Stimulated activated CD8-positive, alpha-beta memory T cell treated with anti-CD3 and anti-CD28 coated beads, Interleukin-7, amount 100 ng/mL, for 48 hours (primary cell): ENCODE measurements at regions not wholly inside any gene's neighbourhood (a gene's known extent, or its start where the extent isn't known, plus 50 kb on each side); places are given as distances from the start of the nearest gene placed in this dataset.

Source experiments
- DNase-seq, 2 donors: peaks; one replicate each; pipeline ENCODE4 v3.0.0-alpha.2; 2020; ENCODE audit warnings: low read depth in 1 of 2; ENCODE audit errors: extremely low read depth in 1 of 2

DNA sequence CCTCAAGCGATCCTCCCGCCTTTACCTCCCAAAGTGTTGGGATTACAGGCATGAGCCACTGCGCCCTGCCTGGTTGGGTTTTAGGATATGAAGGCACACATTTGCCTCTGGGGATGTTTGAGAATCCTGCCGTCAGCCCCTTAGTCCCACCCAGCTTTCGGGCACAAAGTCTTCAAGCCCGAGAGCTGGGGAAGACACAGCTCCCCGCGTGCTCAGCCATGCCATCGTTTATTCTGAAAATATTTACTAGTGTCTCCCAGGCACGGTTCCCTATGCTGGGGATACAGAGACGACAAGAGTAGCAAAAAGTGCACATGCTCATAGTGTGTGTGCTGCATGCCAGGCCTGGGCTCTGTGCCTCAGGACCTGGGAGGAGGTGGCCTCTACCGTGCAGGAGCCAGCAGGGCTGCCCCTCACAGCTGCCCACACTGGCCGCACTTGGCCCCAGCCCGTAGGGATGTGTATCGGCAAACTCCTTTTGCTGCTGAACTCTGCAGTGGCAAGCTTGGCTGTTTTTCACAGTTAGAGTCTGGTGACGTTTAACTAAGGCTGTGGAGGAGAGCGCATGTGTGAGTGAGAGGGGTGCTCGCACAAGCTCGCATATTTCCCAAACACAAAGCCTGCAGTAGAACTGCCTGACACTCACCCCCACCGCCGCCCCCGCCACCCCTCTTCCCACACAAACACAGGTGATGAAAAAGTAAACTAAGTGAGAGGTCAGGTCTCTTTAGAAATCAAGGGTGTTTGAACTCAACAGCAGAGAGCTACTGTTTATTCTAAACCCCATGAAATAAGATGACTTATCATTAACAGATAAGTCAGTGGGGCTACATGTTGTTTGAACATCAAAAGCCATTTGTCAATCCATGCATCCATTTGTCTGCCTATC is 266.4 kb downstream of the MRTFB start:
- DNase-seq, result no peak

DNA sequence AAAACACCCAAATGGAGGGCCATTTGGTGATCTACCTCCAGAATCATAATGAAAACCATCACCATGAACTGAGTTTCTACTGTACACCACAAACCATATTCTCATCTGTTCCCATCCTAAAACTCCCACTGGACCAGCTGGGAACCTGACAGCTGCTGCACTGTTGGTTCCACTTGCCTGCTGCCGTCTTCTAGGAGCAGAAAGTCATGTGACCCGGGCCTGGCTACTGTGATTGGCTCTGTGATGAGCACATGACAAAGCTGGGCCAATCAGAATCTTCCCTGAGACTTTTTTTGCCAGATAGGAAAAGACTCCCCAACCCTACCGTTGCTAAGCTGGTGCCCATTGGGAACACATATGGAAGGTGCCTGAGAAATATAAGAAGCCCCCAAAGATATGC is 264.2 kb downstream of the MRTFB start:
- no peak for DNase-seq

DNA sequence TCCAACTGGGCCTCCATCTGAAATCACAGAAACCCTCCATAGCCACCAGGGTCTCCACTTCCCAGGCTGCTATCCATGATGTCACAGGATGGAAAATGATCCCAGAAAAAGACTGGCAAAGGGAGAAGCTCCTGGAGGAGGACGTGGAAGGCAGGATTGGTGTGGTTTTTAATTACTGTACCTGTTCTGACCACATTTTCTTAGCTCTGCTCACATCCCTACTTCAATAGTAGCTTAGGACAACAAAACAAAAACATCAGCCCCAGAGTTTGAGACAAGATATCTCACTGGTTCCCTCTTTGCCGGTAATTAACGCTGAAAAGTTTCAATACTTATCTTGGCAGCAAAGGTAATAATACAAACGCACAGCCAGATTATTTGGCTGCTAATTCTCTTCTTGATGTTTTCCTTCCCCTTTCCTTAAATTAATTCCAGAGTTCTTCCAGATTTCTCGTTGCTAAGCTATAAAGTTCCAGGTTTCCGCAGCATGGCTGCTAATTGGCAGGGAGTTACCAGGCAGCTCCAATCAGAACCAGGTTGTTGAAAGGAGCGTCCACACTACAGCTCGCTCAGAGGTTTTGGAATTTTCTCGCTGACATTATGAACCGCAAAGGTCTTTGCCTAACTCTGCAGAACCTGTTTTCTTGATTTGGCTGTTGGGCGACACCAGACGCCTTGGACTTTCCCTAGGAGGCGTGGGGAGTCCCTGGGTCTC is 263.4 kb downstream of the MRTFB start:
- DNase-seq, result no peak

DNA sequence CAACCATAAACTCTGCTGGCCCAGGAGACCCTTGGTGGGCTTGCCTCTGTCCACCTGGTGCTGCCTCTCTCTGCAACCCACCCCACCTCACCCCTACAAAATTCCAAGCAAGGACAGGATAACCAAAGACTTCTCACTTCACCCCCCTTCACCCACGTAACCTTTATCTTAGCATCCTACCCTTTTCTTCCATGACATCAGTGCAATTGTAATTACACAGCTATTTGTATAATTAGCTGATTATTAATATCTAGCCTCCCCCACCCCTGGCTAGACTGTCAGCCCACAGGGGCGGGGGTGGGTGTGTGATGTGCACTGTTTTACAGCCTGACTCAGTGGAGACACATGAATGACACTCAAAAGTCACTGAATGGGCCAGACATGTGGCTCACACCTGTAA is 262.2 kb downstream of the MRTFB start:
- no peak for DNase-seq

DNA sequence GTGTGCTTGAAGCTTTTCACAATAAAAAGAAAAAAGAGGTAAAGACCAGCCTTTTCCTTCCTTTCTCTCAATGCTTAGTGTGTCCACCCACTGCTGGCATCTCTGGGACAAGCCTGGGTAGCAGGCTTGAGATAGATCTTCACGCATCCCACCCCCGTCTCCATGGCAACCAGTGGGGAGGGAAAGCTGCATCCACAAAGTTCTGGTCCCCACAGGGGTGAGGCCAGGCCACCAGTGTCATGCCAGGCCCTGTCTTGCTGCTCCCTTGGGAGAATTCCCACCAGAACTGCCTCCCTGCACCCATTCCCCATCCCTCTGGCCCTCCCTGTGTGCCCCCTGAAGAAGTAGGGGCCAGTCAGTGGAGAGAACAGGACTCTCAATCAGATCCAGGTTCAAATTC is 259.9 kb downstream of the MRTFB start:
- DNase-seq, result no peak

DNA sequence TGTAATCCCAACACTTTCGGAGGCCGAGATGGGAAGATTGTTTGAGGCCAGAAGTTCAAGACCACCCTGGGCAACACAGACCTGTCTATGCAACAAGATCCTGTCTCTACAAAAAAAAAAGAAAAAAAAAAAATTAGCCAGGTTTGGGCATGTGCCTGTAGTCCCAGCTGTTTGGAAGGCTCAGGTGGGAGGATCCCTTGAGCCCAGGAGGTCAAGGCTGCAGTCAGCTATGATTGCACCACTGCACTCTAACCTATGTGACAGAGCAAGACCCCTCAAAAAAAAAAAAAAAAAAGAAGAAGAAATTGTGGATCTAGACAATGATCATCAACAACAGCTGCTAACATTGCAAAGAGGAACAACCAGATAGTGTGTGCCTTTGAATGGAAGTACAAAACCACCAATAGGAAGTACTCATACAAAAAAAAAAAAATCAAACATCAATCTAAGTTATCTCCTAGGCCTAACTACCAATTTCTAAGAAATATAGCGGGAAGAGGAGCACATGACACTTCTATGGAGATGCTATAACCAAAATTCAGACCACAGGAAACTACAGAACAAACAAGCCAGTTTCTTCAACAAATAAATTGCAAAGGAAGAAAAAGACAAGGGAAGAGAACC is 258.7 kb downstream of the MRTFB start:
- DNase-seq, result no peak

DNA sequence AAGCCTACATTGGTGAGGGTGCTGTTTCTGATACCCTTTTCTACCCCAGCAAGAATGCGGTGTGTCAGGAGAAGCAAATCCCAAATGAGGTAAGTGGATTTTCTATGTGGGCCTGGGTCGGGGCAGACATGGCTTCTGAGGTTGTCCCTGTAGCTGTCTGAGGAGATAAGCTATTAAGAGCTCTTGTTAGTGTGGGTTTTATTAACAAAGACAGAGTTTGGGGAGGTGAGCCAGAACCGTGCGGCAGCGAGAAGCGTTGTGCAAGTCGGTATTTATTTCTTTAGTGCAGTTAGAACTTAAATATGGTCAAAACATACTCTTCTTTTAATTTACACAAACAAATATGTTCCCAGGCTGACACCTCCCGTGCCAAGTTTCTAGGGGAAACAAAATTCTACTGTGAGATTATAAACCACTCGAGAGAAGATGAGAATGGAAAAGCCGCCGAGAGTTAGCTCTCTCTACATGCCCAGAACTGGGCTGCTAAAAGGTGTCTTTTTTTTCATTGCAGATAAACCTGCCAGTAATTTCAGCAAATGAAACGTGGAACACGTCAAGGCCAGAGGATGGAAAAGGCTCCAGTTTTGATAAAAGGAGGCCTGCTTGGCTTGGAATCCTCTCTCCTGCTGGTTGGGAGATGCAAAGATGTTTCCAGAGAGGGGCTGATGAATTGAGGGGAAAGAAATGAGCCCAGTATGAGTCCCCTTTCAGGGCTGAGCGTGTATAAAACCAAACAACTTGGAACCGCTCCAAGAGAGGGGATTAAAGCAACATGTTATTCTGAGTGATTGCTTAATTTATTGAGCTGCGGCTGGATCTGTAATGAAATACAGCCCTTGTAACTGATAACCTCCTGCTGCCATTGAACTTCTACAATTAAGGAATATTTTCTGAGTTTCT is 254.6 kb downstream of the MRTFB start:
- no peak for DNase-seq

DNA sequence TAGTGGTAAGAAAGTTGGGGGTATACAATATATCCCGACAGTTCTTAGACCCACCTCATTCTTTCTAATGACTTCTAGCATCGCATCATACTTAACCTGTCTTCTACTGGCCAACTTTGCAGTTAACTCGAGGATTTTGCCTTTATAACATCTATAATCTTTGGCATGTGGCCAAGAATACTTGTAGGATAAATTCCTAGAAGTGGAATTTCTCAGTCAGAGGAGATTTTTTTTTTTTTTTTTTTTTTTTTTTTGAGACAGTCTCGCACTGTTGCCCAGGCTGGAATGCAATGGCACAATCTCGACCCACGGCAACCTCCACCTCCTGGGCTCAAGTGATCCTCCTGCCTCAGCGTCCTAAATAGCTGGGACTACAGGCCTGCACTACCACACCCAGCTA is 253.5 kb downstream of the MRTFB start:
- DNase-seq, result no peak

DNA sequence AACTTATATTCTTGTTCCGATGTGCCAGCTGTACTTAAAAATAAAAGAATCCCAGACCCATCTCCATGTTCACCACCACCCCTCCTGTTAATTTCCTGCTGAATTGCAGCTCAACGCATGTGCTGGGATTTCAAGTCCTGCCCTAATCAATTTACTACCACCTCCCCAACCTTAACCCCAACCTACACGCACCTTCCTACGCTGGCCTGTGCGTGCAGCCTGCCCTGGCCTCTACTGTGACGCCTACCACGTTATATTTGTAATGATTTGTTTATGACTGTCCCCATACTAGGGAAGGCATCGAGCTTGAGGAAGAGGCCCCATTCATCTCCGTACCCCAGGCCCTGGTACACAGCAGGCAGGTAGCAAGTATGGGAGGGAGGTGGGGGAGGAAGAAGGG is 251.1 kb downstream of the MRTFB start:
- DNase-seq, result no peak

DNA sequence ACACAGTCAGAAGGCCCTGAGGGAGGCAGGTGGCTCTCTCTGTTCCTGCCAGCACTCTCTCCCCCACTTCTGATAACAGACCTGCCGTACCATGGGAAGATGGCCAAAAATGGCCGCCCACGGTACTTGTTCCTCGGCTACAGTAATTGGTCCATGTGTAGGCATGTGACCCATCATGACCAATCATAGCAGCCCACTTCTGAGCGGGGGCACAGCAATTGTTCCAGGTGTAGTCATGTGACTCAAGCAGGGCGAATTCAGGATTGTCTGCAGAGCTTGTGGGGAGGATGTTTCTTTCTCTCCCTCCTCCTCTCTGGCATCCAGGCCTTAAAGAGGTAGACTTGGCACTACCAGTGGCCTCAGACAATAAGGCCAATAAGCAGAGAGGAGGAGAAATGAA is 250.4 kb downstream of the MRTFB start:
- DNase-seq, result no peak

DNA sequence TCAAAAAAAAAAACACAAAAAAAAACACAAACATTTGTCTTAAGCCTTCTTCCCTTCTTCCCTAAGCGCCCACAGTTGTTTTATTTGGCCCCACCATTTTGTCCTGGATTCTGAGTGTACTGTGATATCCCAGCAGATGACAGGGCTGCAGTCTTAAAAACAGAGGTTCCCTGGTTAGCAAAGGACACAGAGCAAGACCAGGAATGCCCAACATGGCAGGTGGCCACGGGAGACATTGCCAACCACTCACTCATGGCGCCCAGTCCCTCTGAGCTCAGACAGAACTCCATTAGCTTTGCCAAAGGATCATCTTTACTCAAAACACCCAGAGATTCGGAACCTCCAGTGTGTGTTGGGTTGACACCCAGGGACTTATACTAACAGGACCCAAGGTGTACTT is 249.3 kb downstream of the MRTFB start:
- DNase-seq, result no peak
